DOHH2 (cell line): ENCODE measurements at regions not wholly inside any gene's neighbourhood (a gene's known extent, or its start where the extent isn't known, plus 50 kb on each side); places are given as distances from the start of the nearest gene placed in this dataset.

Experiments used
- EZH2phosphoT487 ChIP-seq: fragments of 200-600 bp; sonication (generic); IDR thresholded peaks from 2 replicates; pipeline ENCODE4 v1.6.1; 2017; ENCODE audit warnings: borderline replicate concordance, mild to moderate bottlenecking, antibody characterized with exemption, low read length, moderate library complexity, mixed read lengths
- TF ChIP-seq, protein P1 (sequence below): fragments of 200-600 bp; sonication (generic); IDR thresholded peaks from one replicate; pipeline ENCODE4 v1.5.1; 2014; ENCODE audit warnings: antibody characterized with exemption, mild to moderate bottlenecking, low read depth, low read length; ENCODE audit not compliant: poor library complexity, severe bottlenecking

DNA sequence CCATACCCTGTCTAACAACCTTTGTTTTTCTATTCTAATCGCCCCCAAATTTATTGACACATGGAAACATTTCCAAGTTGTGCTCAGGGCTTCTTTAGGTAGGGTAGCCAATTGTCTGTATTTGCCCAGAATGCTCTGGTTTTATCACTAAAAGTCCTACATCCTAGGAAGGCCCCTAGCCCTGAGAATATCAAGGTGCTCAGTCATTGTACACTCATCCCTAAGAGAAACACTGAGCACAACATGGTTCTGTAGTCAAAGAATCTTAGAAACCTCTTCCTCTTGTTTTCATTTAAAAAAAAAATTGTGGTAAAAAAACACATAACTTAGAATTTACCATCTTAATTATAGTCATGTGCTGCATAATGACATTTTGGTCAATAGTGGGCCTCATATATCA is 69.0 kb upstream of the BASP1 start:
- TF ChIP-seq, protein P1, sequence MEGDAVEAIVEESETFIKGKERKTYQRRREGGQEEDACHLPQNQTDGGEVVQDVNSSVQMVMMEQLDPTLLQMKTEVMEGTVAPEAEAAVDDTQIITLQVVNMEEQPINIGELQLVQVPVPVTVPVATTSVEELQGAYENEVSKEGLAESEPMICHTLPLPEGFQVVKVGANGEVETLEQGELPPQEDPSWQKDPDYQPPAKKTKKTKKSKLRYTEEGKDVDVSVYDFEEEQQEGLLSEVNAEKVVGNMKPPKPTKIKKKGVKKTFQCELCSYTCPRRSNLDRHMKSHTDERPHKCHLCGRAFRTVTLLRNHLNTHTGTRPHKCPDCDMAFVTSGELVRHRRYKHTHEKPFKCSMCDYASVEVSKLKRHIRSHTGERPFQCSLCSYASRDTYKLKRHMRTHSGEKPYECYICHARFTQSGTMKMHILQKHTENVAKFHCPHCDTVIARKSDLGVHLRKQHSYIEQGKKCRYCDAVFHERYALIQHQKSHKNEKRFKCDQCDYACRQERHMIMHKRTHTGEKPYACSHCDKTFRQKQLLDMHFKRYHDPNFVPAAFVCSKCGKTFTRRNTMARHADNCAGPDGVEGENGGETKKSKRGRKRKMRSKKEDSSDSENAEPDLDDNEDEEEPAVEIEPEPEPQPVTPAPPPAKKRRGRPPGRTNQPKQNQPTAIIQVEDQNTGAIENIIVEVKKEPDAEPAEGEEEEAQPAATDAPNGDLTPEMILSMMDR, result no peak
- no peak for TF ChIP-seq EZH2phosphoT487
